DOHH2 (cell line): ENCODE measurements at regions not wholly inside any gene's neighbourhood (a gene's known extent, or its start where the extent isn't known, plus 50 kb on each side); places are given as distances from the start of the nearest gene placed in this dataset.

Source experiments
- H3F3A ChIP-seq: fragments of 200-600 bp; sonication (generic), shearing (Covaris generic); 2 replicates; pipeline ENCODE4 v1.6.0; 2016; ENCODE audit warnings: antibody characterized with exemption, mild to moderate bottlenecking; ENCODE audit not compliant: control insufficient read depth, insufficient read depth
- H3K27ac ChIP-seq: fragments of 200-600 bp; sonication (generic); 2 replicates; pipeline ENCODE4 v1.5.1; 2014; ENCODE audit warnings: low read depth, mild to moderate bottlenecking, low read length, moderate library complexity
- H3K27me3 ChIP-seq: fragments of 200-600 bp; sonication (generic); 2 replicates; pipeline ENCODE4 v1.6.1; 2014; ENCODE audit warnings: mild to moderate bottlenecking, low read length, mixed read lengths; ENCODE audit not compliant: control insufficient read depth
- H3K36me3 ChIP-seq: fragments of 200-600 bp; sonication (generic); 2 replicates; pipeline ENCODE4 v1.6.1; 2014; ENCODE audit warnings: mild to moderate bottlenecking, low read length, moderate library complexity, mixed read lengths; ENCODE audit not compliant: control insufficient read depth
- H3K4me1 ChIP-seq: fragments of 200-600 bp; sonication (generic); 2 replicates; pipeline ENCODE4 v1.6.1; 2014; ENCODE audit warnings: mild to moderate bottlenecking, low read length, mixed read lengths; ENCODE audit not compliant: control insufficient read depth
- H3K4me2 ChIP-seq: fragments of 200-600 bp; sonication (generic); 2 replicates; pipeline ENCODE4 v1.6.0; 2014; ENCODE audit warnings: mild to moderate bottlenecking, low read length, moderate library complexity
- H3K4me3 ChIP-seq: fragments of 200-600 bp; sonication (generic); 2 replicates; pipeline ENCODE4 v1.5.1; 2014; ENCODE audit warnings: mild to moderate bottlenecking, low read length, mixed read lengths
- H3K79me2 ChIP-seq: fragments of 200-600 bp; sonication (generic); 2 replicates; pipeline ENCODE4 v1.6.1; 2014; ENCODE audit warnings: mild to moderate bottlenecking, low read length, mixed read lengths; ENCODE audit not compliant: control insufficient read depth
- H3K9me2 ChIP-seq: fragments of 200-600 bp; sonication (generic); replicated peaks from 2 replicates; pipeline ENCODE4 v1.6.1; 2014; ENCODE audit warnings: mild to moderate bottlenecking, low read length, mixed read lengths; ENCODE audit not compliant: control insufficient read depth
- H3K9me3 ChIP-seq: fragments of 200-600 bp; sonication (generic); 2 replicates; pipeline ENCODE4 v1.6.1; 2014; ENCODE audit warnings: antibody characterized with exemption, low read length, mixed read lengths; ENCODE audit not compliant: control insufficient read depth, insufficient read depth
- H4K20me1 ChIP-seq: fragments of 200-600 bp; sonication (generic); 2 replicates; pipeline ENCODE4 v1.6.0; 2014; ENCODE audit warnings: low read depth, mild to moderate bottlenecking, antibody characterized with exemption, low read length, moderate library complexity; ENCODE audit not compliant: control insufficient read depth, insufficient read depth
- CTCF ChIP-seq: fragments of 200-600 bp; sonication (generic); IDR thresholded peaks from one replicate; pipeline ENCODE4 v1.5.1; 2014; ENCODE audit warnings: antibody characterized with exemption, mild to moderate bottlenecking, low read depth, low read length; ENCODE audit not compliant: poor library complexity, severe bottlenecking
- EZH2phosphoT487 ChIP-seq: fragments of 200-600 bp; sonication (generic); IDR thresholded peaks from 2 replicates; pipeline ENCODE4 v1.6.1; 2017; ENCODE audit warnings: borderline replicate concordance, mild to moderate bottlenecking, antibody characterized with exemption, low read length, moderate library complexity, mixed read lengths

- Histone ChIP-seq H3K4me2 (no peak overlapping the region), H4K20me1 (no peaks in the 10 kb centered on the region)
These were observed 220.3 kb upstream of the RTL1 start for GRCh38 chr14:101123618-101124510.

GRCh38 chr14:101124815-101125214 is 221.3 kb upstream of the RTL1 start:
- H3K9me3 ChIP-seq, result no peaks in the 10 kb centered on the region
- no peaks in the 10 kb centered on the region for H3F3A ChIP-seq
- H3K4me2 ChIP-seq, result no peak overlapping the region
- no peaks in the 10 kb centered on the region for H4K20me1 ChIP-seq
- H3K4me3 ChIP-seq, result no peak overlapping the region
- no peak for TF ChIP-seq CTCF
- TF ChIP-seq EZH2phosphoT487, result no peak
- H3K27ac ChIP-seq, result no peak overlapping the region
- no peaks in the 10 kb centered on the region for H3K27me3 ChIP-seq
- H3K9me2 ChIP-seq, result no peaks in the 10 kb centered on the region
- H3K79me2 ChIP-seq, result no peaks in the 10 kb centered on the region
- H3K4me1 ChIP-seq, result peaks cover 7% of the 10 kb centered on the region
- no peaks in the 10 kb centered on the region for H3K36me3 ChIP-seq

More at GRCh38 chr14:101123618-101124510, 220.3 kb upstream of the RTL1 start:
- Histone ChIP-seq H3F3A (no peaks in the 10 kb centered on the region), H3K9me3 (no peaks in the 10 kb centered on the region), H3K4me1 (peaks cover 7% of the 10 kb centered on the region), H3K27me3 (no peaks in the 10 kb centered on the region), H3K9me2 (no peaks in the 10 kb centered on the region), H3K4me3 (no peak overlapping the region), H3K36me3 (no peaks in the 10 kb centered on the region), H3K79me2 (no peaks in the 10 kb centered on the region), H3K27ac (no peak overlapping the region)
- TF ChIP-seq CTCF (no peak), EZH2phosphoT487 (no peak)

- Histone ChIP-seq H3F3A (no peaks in the 10 kb centered on the region), H3K9me3 (no peaks in the 10 kb centered on the region), H3K4me3 (no peak overlapping the region), H3K79me2 (no peaks in the 10 kb centered on the region), H3K27ac (no peak overlapping the region), H3K36me3 (no peaks in the 10 kb centered on the region), H3K27me3 (no peaks in the 10 kb centered on the region), H3K4me2 (no peak overlapping the region), H4K20me1 (no peaks in the 10 kb centered on the region), H3K4me1 (peaks cover 7% of the 10 kb centered on the region), H3K9me2 (no peaks in the 10 kb centered on the region)
- no peak for TF ChIP-seq CTCF
- TF ChIP-seq EZH2phosphoT487, result no peak
These were observed 221.8 kb upstream of the RTL1 start for GRCh38 chr14:101125313-101125712.
